Stimulated activated CD4-positive, alpha-beta T cell treated with anti-CD3 and anti-CD28 coated beads, Interleukin-1b, Interleukin-23, amount 100 ng/mL, for 24 hours (primary cell): ENCODE measurements at regions not wholly inside any gene's neighbourhood (a gene's known extent, or its start where the extent isn't known, plus 50 kb on each side); places are given as distances from the start of the nearest gene placed in this dataset.

Experiments
- DNase-seq, 4 experiments: peaks; one replicate each; pipeline ENCODE4 v3.0.0-alpha.2; 2020; ENCODE audit warnings: low read depth in 4 of 4, low spot score in 1 of 4

DNA sequence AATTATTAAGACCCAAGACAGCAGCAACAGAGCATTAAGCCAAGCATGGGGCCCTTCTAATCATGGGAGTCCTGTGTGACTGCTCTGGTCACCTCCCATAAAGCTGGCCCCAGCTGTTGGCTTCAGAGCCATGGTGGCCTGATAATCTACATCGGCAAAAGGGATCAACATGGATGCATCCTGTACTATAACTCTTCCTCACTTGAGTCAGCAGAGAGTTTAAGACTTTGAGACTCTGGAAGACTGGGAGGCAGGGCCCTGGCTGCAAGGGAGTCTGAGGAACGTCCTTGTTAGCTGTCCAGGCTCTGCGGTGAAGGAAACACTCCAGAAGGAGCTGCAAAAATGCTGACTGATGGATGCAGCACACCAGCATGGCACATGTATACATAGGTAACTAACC lies 95.0 kb upstream of the KIAA1217 start:
- DNase-seq: no peak

DNA sequence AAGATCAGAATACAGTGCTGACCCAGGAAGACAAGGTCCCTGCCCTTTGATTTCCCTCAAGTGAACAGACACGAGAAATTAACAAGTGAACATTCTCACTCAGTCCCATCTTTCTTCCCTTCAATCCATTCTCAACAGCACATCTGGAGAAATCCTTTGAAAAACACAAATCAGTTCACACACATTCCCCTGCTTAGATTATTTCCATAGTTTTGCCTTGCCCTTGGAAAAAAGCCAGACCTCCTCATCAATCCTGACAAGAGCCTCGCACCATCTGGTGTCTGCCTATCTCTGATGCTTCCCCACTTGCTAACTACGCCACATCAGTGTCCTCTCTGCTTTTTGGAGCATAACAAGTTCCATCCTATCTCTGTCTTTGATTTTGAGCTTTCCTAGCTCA lies 94.4 kb upstream of the KIAA1217 start:
- DNase-seq: no peak

DNA sequence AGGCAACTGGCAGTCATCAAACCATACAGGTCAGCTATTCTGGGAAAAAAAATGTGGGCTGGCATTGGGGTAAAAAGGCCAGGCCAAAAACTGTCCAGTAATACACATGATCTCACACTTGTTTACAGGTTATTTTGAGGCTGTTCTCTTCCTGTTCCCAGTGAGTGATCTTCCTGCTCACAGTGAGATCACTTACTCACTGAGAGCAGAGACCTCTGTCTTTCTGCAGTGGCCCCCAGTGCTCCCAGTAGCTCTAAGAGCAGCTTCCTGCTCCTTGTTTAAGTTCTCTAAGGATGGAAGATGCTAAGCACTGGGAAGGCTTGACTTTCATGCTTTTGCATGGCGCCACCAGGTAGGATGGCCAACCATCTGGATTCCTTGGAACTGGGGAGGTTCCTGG lies 93.5 kb upstream of the KIAA1217 start:
- DNase-seq: no peak

DNA sequence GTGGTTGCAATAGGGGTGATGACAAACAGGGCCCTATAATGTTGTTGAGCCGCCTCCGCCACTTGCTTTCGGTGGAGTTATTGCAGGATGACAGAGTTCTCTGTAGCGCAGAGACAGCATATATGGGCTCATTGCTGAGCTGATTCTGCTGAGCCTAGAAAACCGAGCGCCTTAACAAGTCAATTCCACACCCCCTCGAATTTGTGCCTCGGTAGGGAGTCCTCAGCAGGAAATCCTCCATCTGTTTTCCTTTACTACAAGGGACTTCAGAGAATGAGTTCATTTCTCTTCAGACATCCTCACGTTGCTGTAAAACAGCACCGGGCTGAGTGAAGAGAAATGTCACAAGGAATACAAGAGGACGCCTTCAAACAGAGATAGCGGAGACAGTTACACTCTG lies 90.7 kb upstream of the KIAA1217 start:
- DNase-seq: no peak

DNA sequence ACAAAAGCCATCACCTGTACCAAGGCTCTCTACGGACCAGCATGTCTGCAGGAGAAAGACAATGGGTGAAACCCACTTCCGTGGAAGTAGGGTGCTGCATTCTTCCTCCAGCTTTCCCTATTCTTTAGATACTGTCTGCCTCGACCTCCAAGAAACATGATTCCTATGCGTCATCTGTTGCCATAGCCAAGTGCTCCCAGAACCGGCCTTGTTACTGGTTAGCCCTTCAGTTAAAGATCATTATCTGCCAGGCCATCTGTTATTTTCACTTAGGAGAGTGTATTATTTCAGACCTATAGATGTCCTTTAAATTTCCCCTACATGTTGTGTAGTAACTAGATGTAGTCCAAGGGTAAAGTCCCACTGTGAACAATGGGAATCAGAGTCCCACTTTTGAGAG lies 89.0 kb upstream of the KIAA1217 start:
- DNase-seq: no peak

DNA sequence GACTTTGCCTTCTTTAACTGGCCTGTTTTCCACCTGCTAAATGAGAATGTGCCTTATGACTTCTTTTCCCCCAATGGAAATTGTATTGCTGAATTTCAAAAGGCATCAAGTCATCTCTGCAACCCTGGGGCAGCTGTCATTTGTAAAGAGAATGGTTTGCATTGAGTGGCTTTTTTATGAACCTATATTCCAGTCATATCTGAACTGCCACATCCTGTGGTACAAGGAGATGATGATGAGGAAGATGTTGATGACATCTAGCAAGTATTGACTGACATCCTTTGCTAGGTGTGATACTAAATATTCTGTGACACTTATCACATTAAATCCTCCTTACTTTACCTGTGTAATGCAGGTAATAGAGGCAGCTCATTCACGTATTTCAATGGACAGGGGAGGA lies 88.3 kb upstream of the KIAA1217 start:
- DNase-seq: no peak

DNA sequence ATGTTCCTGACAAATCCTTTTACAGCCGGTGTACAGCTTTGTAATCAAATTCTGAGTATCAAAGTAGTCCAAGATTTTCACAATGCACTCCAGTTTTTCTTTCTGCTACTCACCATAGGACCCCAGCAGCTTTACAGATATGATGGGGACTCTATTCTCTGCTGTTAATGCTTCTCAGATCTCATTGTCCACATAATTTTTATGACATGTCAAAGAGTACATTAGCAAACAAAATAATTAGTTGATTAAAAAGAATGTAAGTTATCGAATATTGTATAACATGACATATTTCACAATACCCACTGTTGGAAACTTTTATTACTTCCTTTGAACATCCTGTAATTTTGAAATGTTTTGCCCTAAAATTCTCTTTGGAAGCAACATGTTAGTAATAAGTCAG lies 81.4 kb upstream of the KIAA1217 start:
- no peak for DNase-seq

DNA sequence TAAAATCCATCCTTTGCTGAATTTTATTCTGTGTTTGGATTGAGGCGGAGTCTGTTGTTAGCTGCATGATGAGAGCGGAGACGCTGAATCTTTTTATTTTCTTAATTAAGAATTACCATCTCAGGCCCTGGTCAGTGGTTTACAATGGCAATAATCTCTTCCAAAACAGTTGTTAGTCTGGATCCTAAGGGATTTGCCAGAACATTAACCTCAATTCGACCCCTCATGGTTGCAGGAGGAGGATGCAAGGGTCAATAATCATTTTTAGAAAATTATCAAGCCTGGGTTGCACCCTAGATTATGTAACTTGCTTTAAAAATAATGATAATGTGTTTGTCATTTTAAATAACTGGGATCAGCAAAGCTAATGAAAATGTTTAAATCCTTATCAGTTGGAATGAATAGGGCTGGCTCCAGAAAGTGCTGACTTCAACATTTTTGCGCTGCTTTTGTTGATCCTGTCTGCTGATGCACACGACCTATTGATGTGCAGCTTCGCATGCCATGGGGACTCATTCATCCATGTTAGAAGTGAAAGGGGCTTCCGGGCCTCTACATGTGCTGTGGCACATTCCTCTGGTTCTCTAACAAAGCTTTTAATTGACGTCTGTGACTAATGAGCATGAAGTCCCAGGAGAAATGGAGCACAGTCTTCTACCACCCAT lies 80.7 kb upstream of the KIAA1217 start:
- no peak for DNase-seq

DNA sequence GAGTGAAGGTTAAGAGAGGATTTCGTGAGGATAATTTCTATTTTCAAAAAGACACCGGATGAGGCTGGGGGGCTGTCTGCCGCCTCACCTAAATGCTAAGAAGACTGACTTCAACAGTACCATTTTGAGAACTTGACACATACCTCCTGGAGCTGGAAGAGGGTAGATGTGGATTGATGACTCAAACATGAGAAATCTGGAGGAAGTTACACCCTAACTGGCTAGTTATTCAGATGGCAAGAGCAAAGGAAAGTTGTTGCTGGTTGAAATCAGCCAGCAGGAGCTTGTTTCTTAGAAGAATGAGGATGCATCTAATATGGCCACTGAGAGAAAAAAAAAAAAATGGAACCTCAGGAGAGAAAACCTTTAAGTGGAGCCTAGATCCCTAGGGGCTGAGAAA lies 76.2 kb upstream of the KIAA1217 start:
- no peak for DNase-seq

DNA sequence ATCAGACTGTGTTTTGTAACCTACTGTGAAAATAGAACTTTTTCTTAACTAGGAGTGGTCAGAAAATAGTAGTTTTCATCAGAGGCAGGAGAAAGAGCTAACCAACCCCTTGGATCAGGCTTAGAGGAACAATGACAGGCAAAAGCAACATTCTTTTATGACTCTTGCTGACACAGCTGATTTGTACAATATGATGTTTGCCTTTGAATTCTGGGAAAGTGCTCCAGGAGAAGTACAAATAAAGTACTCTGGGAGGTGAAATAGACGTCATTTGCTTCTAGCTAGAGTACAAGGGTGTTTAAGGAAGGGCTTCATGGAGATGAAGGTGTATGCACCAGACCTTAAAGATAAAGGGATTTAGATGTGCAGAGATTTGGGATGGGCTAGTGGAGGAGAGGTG lies 75.1 kb upstream of the KIAA1217 start:
- no peak for DNase-seq

DNA sequence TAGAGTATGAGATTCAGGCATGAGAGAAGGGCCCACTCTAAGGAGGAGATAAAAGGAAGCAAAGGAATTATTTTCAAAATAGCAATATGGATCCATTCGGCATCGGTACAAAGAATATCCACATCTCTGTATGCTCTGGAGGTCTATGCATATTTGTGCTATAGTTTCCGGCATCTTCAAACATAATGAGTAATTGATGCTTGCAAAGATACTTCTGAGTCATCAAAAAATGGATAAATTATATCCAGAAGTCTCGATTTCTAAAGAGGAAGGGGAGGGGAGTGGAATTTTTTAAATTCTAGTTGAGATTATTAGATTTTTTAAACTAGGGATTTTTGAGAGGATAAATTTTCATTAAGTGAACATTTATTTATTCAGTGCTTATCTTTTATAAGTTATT lies 72.9 kb upstream of the KIAA1217 start:
- no peak for DNase-seq

DNA sequence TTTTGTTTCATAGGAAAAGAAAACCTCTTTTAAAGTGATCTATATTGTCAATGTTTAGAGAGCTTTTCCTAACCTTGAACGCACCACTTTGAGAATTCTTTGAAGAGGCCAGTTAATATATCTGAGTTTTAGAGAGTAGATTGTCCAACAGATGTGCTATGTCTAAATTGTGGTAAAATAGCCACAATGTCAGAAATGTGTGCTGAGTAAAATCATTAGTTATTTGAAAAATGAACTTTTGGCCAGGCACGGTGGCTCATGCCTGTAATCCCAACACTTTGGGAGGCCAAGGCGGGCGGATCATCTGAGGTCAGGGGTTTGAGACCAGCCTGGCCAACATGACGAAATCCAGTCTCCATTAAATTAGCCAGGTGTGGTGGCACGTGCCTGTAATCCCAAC lies 61.6 kb upstream of the KIAA1217 start:
- no peak for DNase-seq

DNA sequence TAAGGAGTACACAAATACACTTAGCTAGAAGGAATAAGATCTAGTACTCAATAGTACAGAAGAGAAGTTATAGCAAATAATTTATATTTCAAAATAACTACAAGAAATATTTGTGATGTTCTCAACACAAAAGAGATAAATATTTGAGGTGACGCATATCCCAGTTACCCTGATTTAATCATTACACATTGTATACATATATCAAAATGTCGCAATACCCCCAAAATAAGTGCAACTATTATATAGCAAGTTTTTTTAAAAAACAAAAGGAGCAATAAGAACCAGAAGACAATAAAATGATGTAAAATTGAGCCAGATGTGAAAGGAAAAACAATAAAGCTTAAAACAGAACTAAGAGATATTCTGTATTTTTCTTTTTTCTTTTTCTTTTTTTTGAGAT lies 59.3 kb upstream of the KIAA1217 start:
- DNase-seq: no peak

DNA sequence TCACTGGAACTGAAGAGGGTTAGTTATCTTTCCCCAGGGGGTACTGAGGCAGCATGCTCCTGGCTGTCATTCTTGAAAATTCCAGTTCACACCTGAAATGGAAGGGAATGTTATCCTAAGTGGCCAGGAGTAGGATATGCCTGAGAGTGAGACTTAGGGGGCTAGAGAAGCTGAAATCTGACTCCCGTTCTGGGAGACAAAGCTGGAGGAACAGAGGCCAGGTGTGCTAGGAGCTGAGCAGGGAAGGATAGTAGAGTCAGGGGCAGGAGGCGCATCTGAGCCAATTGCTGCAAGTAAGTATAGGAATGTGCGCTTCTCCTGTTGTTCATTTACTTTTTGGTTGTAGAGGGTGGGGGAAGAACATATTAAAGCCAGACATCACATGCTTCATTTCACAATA lies 58.1 kb upstream of the KIAA1217 start:
- no peak for DNase-seq

DNA sequence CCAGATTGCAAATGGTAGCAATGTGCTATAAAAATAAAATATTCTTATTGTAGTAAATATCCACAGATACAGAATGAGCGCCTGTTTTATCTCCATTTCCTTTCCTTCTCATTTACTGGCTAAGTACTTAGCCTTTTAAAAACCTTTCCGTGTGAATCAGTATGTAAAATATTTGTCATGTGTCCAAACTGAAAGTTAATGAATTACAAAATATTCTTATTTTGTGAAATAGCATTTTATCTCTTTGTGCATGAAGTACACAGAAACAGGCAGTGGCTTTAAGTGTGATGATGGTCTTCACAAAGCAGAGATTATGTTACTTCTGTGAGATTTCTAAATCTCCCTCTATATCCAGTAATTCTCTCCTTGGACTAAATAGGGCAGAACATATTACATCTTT lies 56.7 kb upstream of the KIAA1217 start:
- DNase-seq: no peak

DNA sequence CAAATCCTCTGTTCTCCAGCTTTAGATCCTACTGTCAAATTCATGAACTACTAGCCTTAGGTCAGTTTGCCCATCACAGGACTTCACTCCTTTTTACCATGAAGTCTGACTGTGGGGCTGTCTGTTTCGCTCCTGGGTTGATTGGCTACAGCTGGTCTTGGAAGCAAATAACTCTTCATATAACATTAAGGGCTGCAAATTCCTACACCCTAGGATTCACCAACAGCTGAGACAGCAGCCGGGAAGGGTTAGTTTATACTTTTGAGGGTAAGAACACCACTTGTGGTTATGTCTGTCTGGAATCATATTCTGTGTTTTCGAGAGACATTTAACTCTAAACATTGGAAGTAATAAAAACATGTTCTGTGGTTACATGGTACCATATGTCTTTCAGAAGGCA lies 55.9 kb upstream of the KIAA1217 start:
- DNase-seq: no peak

DNA sequence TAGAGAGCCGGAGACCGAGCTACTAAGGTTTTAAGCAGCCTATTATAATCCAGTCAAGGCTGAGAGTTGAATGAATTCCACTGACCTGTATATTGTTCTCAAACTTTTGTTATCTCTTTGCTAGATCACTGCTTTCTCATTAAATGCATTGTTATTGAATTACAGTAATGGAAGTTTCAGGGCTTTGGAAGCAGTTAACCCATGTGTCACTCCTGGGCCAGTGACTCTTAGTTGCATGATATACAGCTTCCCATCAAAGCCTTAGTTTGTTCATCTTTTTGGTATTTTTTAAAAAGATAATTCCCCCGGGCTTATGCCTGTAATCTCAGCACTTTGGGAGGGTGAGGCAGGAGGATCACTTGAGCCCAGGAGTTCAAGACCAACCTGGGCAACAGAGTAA lies 55.4 kb upstream of the KIAA1217 start:
- DNase-seq: no peak

DNA sequence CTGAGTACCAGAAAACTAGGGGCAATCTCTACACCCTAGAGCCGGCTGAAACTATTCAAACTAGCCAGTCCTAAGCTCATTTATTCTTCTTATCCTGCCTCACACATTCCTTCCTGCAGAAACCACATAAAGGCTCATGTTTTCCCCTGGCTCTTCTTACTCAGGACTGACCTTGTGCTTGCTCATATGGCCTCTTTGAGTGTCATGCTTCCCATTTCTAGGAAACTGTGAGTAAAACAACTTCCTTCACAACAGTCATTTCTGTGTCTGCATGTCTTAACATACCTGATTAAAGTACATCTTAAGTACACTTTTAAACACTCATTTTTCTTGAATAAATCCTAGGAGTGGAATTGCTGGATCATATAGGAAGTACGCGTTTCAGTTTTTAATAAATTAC lies 52.3 kb upstream of the KIAA1217 start:
- no peak for DNase-seq

DNA sequence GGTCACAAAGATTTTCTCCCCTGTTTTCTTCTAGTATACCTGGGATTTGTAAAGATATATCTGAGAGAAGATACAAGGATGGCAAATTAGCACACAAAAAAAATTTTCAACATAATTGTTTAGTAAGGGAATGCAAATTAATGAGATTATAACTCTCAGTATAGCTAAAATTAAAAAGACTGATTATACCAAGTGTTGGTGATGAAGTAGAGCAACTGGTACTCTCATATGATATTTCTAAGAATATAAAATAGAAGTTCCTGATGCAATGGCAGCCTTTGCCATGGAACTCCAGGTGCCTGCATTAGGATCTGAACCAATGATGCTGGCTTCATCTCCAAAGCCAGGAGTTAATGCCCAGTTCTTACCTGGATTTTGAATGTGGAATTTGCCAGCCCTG lies 51.4 kb upstream of the KIAA1217 start:
- DNase-seq: no peak
